ENCODE measurements at regions not wholly inside any gene's neighbourhood (a gene's known extent, or its start where the extent isn't known, plus 50 kb on each side); places are given as distances from the start of the nearest gene placed in this dataset.

- no peak for FAIRE-seq
- TF ChIP-seq RXRA (IDR thresholded peaks at IDR 0.05; ENCODE audit: insufficient read depth, low read depth, low read length): no peak
These were observed 211.0 kb downstream of the CYRIA start for GRCh38 chr2:16454621-16455020.

More at GRCh38 chr2:16454621-16455020, 211.0 kb downstream of the CYRIA start:
- Histone ChIP-seq H3K14ac (ENCODE audit: insufficient read length) (no peak overlapping the region), H3K23ac (ENCODE audit: insufficient read length) (no peak overlapping the region), H2BK12ac (ENCODE audit: low read depth, low read length) (no peak overlapping the region), H2AFZ (ENCODE audit: low read length) (no peak overlapping the region), H3K4me3 (ENCODE audit: extremely low read depth in 1 of 4, insufficient read depth in 2 of 4, low read depth in 3 of 4, low read length in 4 of 4) (no peak overlapping the region), H2BK20ac (ENCODE audit: low read length) (no peak overlapping the region), H2BK15ac (ENCODE audit: low read length) (no peak overlapping the region), H3K4me2 (ENCODE audit: insufficient read depth in 1 of 2, low read depth in 2 of 2, low read length in 2 of 2) (no peak overlapping the region), H3K79me1 (ENCODE audit: low read depth, low read length) (no peaks in the 10 kb centered on the region), H3K79me2 (ENCODE audit: control insufficient read depth in 1 of 2, insufficient read depth in 2 of 2, low read length in 2 of 2) (no peaks in the 10 kb centered on the region), H4K20me1 (replicated peaks in 1 of 2; ENCODE audit: control insufficient read depth in 1 of 2, insufficient read depth in 2 of 2, low read length in 2 of 2) (no peaks in the 10 kb centered on the region), H3K9ac (replicated peaks in 1 of 4; ENCODE audit: extremely low read depth in 1 of 4, low read depth in 3 of 4, low read length in 3 of 4) (no peak overlapping the region), H3K18ac (ENCODE audit: extremely low read depth, low read length) (no peak overlapping the region), H3K27me3 (replicated peaks in 1 of 4; ENCODE audit: control insufficient read depth in 3 of 4, extremely low read depth in 1 of 4, insufficient read depth in 3 of 4, low read length in 3 of 4) (no peaks in the 10 kb centered on the region), H3K23me2 (ENCODE audit: low read depth, low read length) (no peaks in the 10 kb centered on the region), H3K4me1 (replicated peaks in 1 of 4; ENCODE audit: control insufficient read depth in 3 of 4, insufficient read depth in 4 of 4, low read length in 3 of 4) (no peaks in the 10 kb centered on the region), H3K4ac (replicated peaks; ENCODE audit: insufficient read length, low read depth, low read length) (no peak overlapping the region), H4K5ac (ENCODE audit: insufficient read length, low read depth, low read length) (no peak overlapping the region), H4K91ac (replicated peaks; ENCODE audit: insufficient read length, low read length) (no peak overlapping the region), H2AK5ac (ENCODE audit: low read depth, low read length) (no peak overlapping the region), H3K9me3 (ENCODE audit: insufficient read depth in 2 of 2, low read depth in 1 of 2, low read length in 1 of 2) (no peaks in the 10 kb centered on the region), H3K36me3 (ENCODE audit: control insufficient read depth in 2 of 4, insufficient read depth in 4 of 4, low read length in 3 of 4) (no peaks in the 10 kb centered on the region), H3K27ac (ENCODE audit: low read depth, low read length) (no peak overlapping the region), H2BK120ac (replicated peaks; ENCODE audit: low read depth, low read length) (no peak overlapping the region), H4K8ac (ENCODE audit: extremely low read depth, insufficient read depth, low read length) (no peak overlapping the region), H3K56ac (replicated peaks; ENCODE audit: insufficient read length, low read depth, low read length) (no peak overlapping the region), H2BK5ac (ENCODE audit: low read depth, low read length) (no peak overlapping the region)
- no peak for DNase-seq (ENCODE audit: low read depth in 1 of 2, low spot score in 2 of 2)
- POLR2A ChIA-PET (ENCODE audit: partially characterized antibody): no interaction called here
- CTCF ChIA-PET (ENCODE audit: partially characterized antibody): no interaction called here
- 90% methylated on average over 2 of the region's 2 CpGs; no CpG with 5 or more reads in 1 of the 2 experiments for whole genome bisulfite sequencing, 2 experiments (ENCODE audit: extremely low coverage in 1 of 2, insufficient coverage in 1 of 2, insufficient read length in 1 of 2, insufficient replicate concordance in 2 of 2, low coverage in 1 of 2, low lambda C conversion rate in 2 of 2, missing lambda C conversion rate in 1 of 2)

Measured in H1 (cell line).